IMR-90 (cell line): ENCODE measurements at regions not wholly inside any gene's neighbourhood (a gene's known extent, or its start where the extent isn't known, plus 50 kb on each side); places are given as distances from the start of the nearest gene placed in this dataset.

ENCODE experiments used
- ATAC-seq: fragments of 200-7000 bp; cut with Tn5 transposase; 2 replicates; pipeline ENCODE4 v1.9.1; 2020; ENCODE audit warnings: low read depth, mild to moderate bottlenecking, moderate library complexity
- BruUV-seq: library from RNA; stranded (reverse); fragments of 400-500 nt; replicated peaks from 2 replicates; lab custom pipeline; 2021; lab: Mats Ljungman, UMichigan
- CTCF ChIA-PET: fragments of 300-600 bp; formaldehyde crosslinking; extraction: SDS; loops from one replicate; lab custom pipeline; 2021; ENCODE audit warnings: antibody characterized with exemption; lab: Yijun Ruan, JAX
- POLR2A ChIA-PET: fragments of 300-600 bp; sonication (Branson Sonifier 250); formaldehyde crosslinking; loops from one replicate; lab custom pipeline; 2022; ENCODE audit warnings: antibody characterized with exemption; ENCODE audit not compliant: unreplicated experiment; lab: Charles Lee
- DNase-seq: peaks from one replicate; pipeline ENCODE4 v3.0.0; 2013
- H2AFZ ChIP-seq: replicated peaks from 2 replicates; pipeline ENCODE3; 2013; ENCODE audit warnings: low read length, mild to moderate bottlenecking; ENCODE audit not compliant: poor library complexity
- H2AK5ac ChIP-seq: 2 replicates; pipeline ENCODE4 v1.6.1; 2013; ENCODE audit warnings: low read depth, low read length, inconsistent platforms
- H2AK9ac ChIP-seq: replicated peaks from 2 replicates; pipeline ENCODE3; 2013; ENCODE audit warnings: mild to moderate bottlenecking, low read depth, low read length, moderate library complexity; ENCODE audit not compliant: poor library complexity
- H2BK120ac ChIP-seq: 2 replicates; pipeline ENCODE4 v1.6.1; 2013; ENCODE audit warnings: low read depth, low read length, inconsistent platforms
- H2BK15ac ChIP-seq: 3 replicates; pipeline ENCODE4 v1.6.1; 2013; ENCODE audit warnings: low read depth, low read length, inconsistent platforms
- H2BK20ac ChIP-seq: 2 replicates; pipeline ENCODE4 v1.6.1; 2013; ENCODE audit warnings: low read depth, mild to moderate bottlenecking, inconsistent platforms, low read length, moderate library complexity
- H2BK5ac ChIP-seq: 2 replicates; pipeline ENCODE4 v1.6.1; 2013; ENCODE audit warnings: mild to moderate bottlenecking, low read depth, low read length, inconsistent platforms; ENCODE audit not compliant: poor library complexity, severe bottlenecking
- H3K14ac ChIP-seq: replicated peaks from 2 replicates; pipeline ENCODE4 v1.6.1; 2013; ENCODE audit warnings: low read depth, low read length, inconsistent platforms
- H3K18ac ChIP-seq: 2 replicates; pipeline ENCODE4 v1.6.1; 2013; ENCODE audit warnings: low read depth, low read length, control low read depth
- H3K23ac ChIP-seq: 2 replicates; pipeline ENCODE4 v1.6.1; 2013; ENCODE audit warnings: low read depth, low read length, inconsistent platforms
- H3K27ac ChIP-seq: 2 replicates; pipeline ENCODE4 v1.5.1; 2013; ENCODE audit warnings: mild to moderate bottlenecking, control low read depth, low read length; ENCODE audit not compliant: insufficient read depth
- H3K27me3 ChIP-seq: 2 replicates; pipeline ENCODE4 v1.6.1; 2013; ENCODE audit warnings: low read length; ENCODE audit not compliant: control insufficient read depth, insufficient read depth
- H3K36me3 ChIP-seq: 2 replicates; pipeline ENCODE4 v1.6.1; 2013; ENCODE audit warnings: low read length, mixed read lengths; ENCODE audit not compliant: control insufficient read depth, insufficient read depth
- H3K4ac ChIP-seq: 2 replicates; pipeline ENCODE4 v1.6.1; 2013; ENCODE audit warnings: low read depth, low read length, inconsistent platforms
- H3K4me1 ChIP-seq: 2 replicates; pipeline ENCODE4 v1.6.1; 2013; ENCODE audit warnings: low read length, mixed read lengths; ENCODE audit not compliant: control insufficient read depth, insufficient read depth
- H3K4me2 ChIP-seq: 2 replicates; pipeline ENCODE4 v1.6.1; 2013; ENCODE audit warnings: low read depth, mild to moderate bottlenecking, control low read depth, low read length, moderate library complexity
- H3K4me3 ChIP-seq: 2 replicates; pipeline ENCODE4 v1.5.1; 2013; ENCODE audit warnings: low read depth, mild to moderate bottlenecking, control low read depth, low read length, moderate library complexity; ENCODE audit not compliant: insufficient read depth
- H3K56ac ChIP-seq: 2 replicates; pipeline ENCODE4 v1.6.1; 2013; ENCODE audit warnings: low read length, inconsistent platforms; ENCODE audit not compliant: insufficient read depth; ENCODE audit errors: extremely low read depth
- H3K79me1 ChIP-seq, 2 experiments: 2 replicates each; pipeline ENCODE4 v1.6.1; 2013; ENCODE audit warnings: low read length in 2 of 2, inconsistent platforms in 1 of 2, low read depth in 1 of 2
- H3K9ac ChIP-seq: 2 replicates; pipeline ENCODE4 v1.6.1; 2013; ENCODE audit warnings: low read depth, low read length, control low read depth
- H3K9me1 ChIP-seq: 2 replicates; pipeline ENCODE4 v1.6.1; 2013; ENCODE audit warnings: low read length, inconsistent platforms; ENCODE audit not compliant: insufficient read depth
- H3K9me3 ChIP-seq: 2 replicates; pipeline ENCODE4 v1.6.1; 2013; ENCODE audit warnings: low read length; ENCODE audit not compliant: control insufficient read depth, insufficient read depth
- H4K20me1 ChIP-seq: 2 replicates; pipeline ENCODE4 v1.6.1; 2013; ENCODE audit warnings: low read length, inconsistent platforms; ENCODE audit not compliant: insufficient read depth
- H4K5ac ChIP-seq: 2 replicates; pipeline ENCODE4 v1.6.1; 2013; ENCODE audit warnings: mild to moderate bottlenecking, low read depth, low read length, control low read depth
- H4K8ac ChIP-seq, 2 experiments: 2 replicates each; pipeline ENCODE4 v1.6.1; 2013; ENCODE audit warnings: low read depth in 2 of 2, low read length in 2 of 2, control low read depth in 1 of 2, inconsistent platforms in 1 of 2
- H4K91ac ChIP-seq: 2 replicates; pipeline ENCODE4 v1.6.1; 2013; ENCODE audit warnings: low read depth, low read length, inconsistent platforms; ENCODE audit not compliant: insufficient read depth
- BHLHE40 ChIP-seq: fragments of 150-350 bp; IDR thresholded peaks from 2 replicates; pipeline ENCODE4 v1.6.1; 2016; ENCODE audit warnings: mild to moderate bottlenecking, low read depth, low read length
- CEBPB ChIP-seq: IDR thresholded peaks from 2 replicates; pipeline ENCODE4 v1.6.1; 2012; ENCODE audit warnings: low read depth, low read length, improper control_type of control experiment
- CHD1 ChIP-seq: IDR thresholded peaks from 2 replicates; pipeline ENCODE4 v1.6.1; 2012; ENCODE audit warnings: low read depth, low read length, improper control_type of control experiment
- CTCF ChIP-seq: conservative IDR thresholded peaks from 2 replicates; pipeline ENCODE4 v1.5.1; 2012; ENCODE audit warnings: mild to moderate bottlenecking, low read depth, low read length, improper control_type of control experiment
- FOS ChIP-seq: fragments of 150-350 bp; IDR thresholded peaks from 2 replicates; pipeline ENCODE4 v1.6.1; 2016; ENCODE audit warnings: low read depth, low read length
- MAFK ChIP-seq: IDR thresholded peaks from 2 replicates; pipeline ENCODE4 v1.6.1; 2012; ENCODE audit warnings: low read depth, low read length, improper control_type of control experiment
- MAZ ChIP-seq: IDR thresholded peaks from 2 replicates; pipeline ENCODE4 v1.6.1; 2012; ENCODE audit warnings: low read depth, mild to moderate bottlenecking, low read length, improper control_type of control experiment, moderate library complexity, borderline replicate concordance
- MXI1 ChIP-seq: IDR thresholded peaks from 2 replicates; pipeline ENCODE4 v1.6.1; 2012; ENCODE audit warnings: low read depth, mild to moderate bottlenecking, low read length, moderate library complexity, borderline replicate concordance
- NFE2L2 ChIP-seq: fragments of 150-350 bp; IDR thresholded peaks from 2 replicates; pipeline ENCODE4 v1.6.1; 2016; ENCODE audit warnings: low read depth, mild to moderate bottlenecking, low read length
- POLR2A ChIP-seq: IDR thresholded peaks from 2 replicates; pipeline ENCODE4 v1.6.1; 2012; ENCODE audit warnings: mild to moderate bottlenecking, low read depth, low read length
- RCOR1 ChIP-seq: IDR thresholded peaks from 2 replicates; pipeline ENCODE4 v1.6.1; 2012; ENCODE audit warnings: mild to moderate bottlenecking, low read length, improper control_type of control experiment; ENCODE audit not compliant: insufficient replicate concordance
- RFX5 ChIP-seq: IDR thresholded peaks from 2 replicates; pipeline ENCODE4 v1.8.0; 2012; ENCODE audit warnings: low read depth, mild to moderate bottlenecking, low read length, moderate library complexity
- SMC3 ChIP-seq: fragments of 150-350 bp; IDR thresholded peaks from 2 replicates; pipeline ENCODE4 v1.6.1; 2016; ENCODE audit warnings: low read depth, mild to moderate bottlenecking, antibody characterized with exemption, low read length, moderate library complexity
- USF2 ChIP-seq: fragments of 150-350 bp; IDR thresholded peaks from 2 replicates; pipeline ENCODE4 v1.6.1; 2017; ENCODE audit warnings: mild to moderate bottlenecking, antibody characterized with exemption, low read length, low read depth
- whole genome bisulfite sequencing, 2 experiments: methylation state at CpG; one replicate each; pipeline versions ENCODE4 v1.1.5 to v1.1.7; 2013; ENCODE audit warnings: missing lambda C conversion rate in 2 of 2; ENCODE audit not compliant: insufficient read length in 1 of 2; ENCODE audit errors: extremely low coverage in 2 of 2; 5-methylcytosine and 5-hydroxymethylcytosine counted together
- dilution Hi-C: fragments of 300-500 bp; cut with HindIII; formaldehyde crosslinking; loops from one replicate; pipeline ENCODE4 v1.14.3; 2018; ENCODE audit warnings: low sequenced_read_pairs; ENCODE audit not compliant: unreplicated experiment
- in situ Hi-C: fragments of 300-500 bp; cut with MboI; formaldehyde crosslinking; loops from 3 replicates; pipeline ENCODE4 v1.14.3; 2019; ENCODE audit warnings: low sequenced_read_pairs, inconsistent platforms, mixed read lengths
- intact Hi-C: fragments of 100-400 bp; cut with micrococcal nuclease; formaldehyde crosslinking; loops from 2 replicates; pipeline ENCODE4 v1.10.0; 2022

GRCh38 chr4:122083989-122084388 lies 68.1 kb upstream of the BLTP1 start:
- Histone ChIP-seq H3K9ac (no peak overlapping the region), H2AK5ac (peak overlapping the region; percentile 58; the same call in 1 of the 2 replicates), H3K23ac (0 out of 2 replicates have a peak overlapping the region, but pooled peaks have one; percentile 7), H3K9me1 (no peaks in the 10 kb centered on the region; the same call in 1 of the 2 replicates), H2BK5ac (no peak overlapping the region), H3K4me1 (peaks cover 4% of the 10 kb centered on the region), H3K18ac (no peak overlapping the region; the same call in 1 of the 2 replicates), H3K79me1 (no peaks in the 10 kb centered on the region), H3K56ac (no peak overlapping the region), H2BK20ac (no peak overlapping the region), H4K91ac (no peak overlapping the region), H3K14ac (no peak overlapping the region), H4K20me1 (no peaks in the 10 kb centered on the region), H2BK15ac (no peak overlapping the region), H3K4ac (no peak overlapping the region), H2AFZ (no peak overlapping the region), H2AK9ac (no peak overlapping the region), H4K5ac (no peak overlapping the region), H3K27ac (no peak overlapping the region), H3K36me3 (no peaks in the 10 kb centered on the region), H3K27me3 (no peaks in the 10 kb centered on the region), H4K8ac (no peak overlapping the region), H3K4me2 (no peak overlapping the region), H3K9me3 (no peaks in the 10 kb centered on the region), H3K4me3 (no peak overlapping the region), H2BK120ac (no peak overlapping the region)
- no TSS peak for BruUV-seq
- ChIA-PET POLR2A (no interaction called here), CTCF (interaction anchor here (0.5 kb wide), 1 partner anchor 38 kb away, joined by 3 read pairs; no protein-coding TSS in a partner anchor)
- ATAC-seq, result no peak
- no CpG with 5 or more reads among the region's 1 CpG for WGBS, 2 experiments
- in situ Hi-C loops (no loop called here), dilution Hi-C loops (no loop called here), intact Hi-C loops (loop anchor here (10.0 kb wide), 1 partner anchor 61 kb away; no protein-coding TSS in a partner anchor)
- DNase-seq, result no peak
- TF ChIP-seq USF2 (no peak), BHLHE40 (no peak), CHD1 (no peak), SMC3 (no peak), POLR2A (no peak), CEBPB (no peak), MAFK (no peak), MXI1 (no peak), RFX5 (no peak), RCOR1 (no peak), FOS (no peak), CTCF (no peak), NFE2L2 (no peak), MAZ (no peak)
